K562 (cell line): ENCODE measurements at regions not wholly inside any gene's neighbourhood (a gene's known extent, or its start where the extent isn't known, plus 50 kb on each side); places are given as distances from the start of the nearest gene placed in this dataset.

Source experiments
- ADNP ChIP-seq: fragments of 200-800 bp; sonication (Bioruptor generic); IDR thresholded peaks from 2 replicates; pipeline ENCODE4 v1.6.1; 2016; ENCODE audit warnings: missing genetic modification characterization, missing compliant biosample characterization
- FIP1L1 ChIP-seq: fragments of 200-400 bp; formaldehyde crosslinking; IDR thresholded peaks from 2 replicates; pipeline ENCODE4 v1.6.1; 2018; ENCODE audit warnings: mild to moderate bottlenecking, low read depth, low read length; ENCODE audit not compliant: poor library complexity, severe bottlenecking
- FOXM1 ChIP-seq, 2 experiments: fragments of 450-650 bp in 1 of 2; sonication (generic) in 1 of 2; formaldehyde crosslinking in 1 of 2; IDR thresholded peaks; 2 replicates each; pipeline versions ENCODE4 v1.6.1 to v1.9.0; 2017 to 2022; ENCODE audit warnings: low read depth in 2 of 2, mild to moderate bottlenecking in 2 of 2, missing genetic modification reagents in 1 of 2, moderate library complexity in 1 of 2
- KLF1 ChIP-seq: fragments of 450-650 bp; IDR thresholded peaks from 2 replicates; pipeline ENCODE4 v1.6.1; 2016; ENCODE audit warnings: missing genetic modification characterization, missing compliant biosample characterization
- KLF16 ChIP-seq: IDR thresholded peaks from 2 replicates; pipeline ENCODE4 v1.6.1; 2016; ENCODE audit warnings: antibody characterized with exemption
- RAD21 ChIP-seq, 2 experiments: fragments of 250-450 bp in 1 of 2; fragments of 450-650 bp in 1 of 2; sonication (Bioruptor Pico) in 1 of 2; formaldehyde crosslinking in 1 of 2; IDR thresholded peaks in 1 of 2; conservative IDR thresholded peaks in 1 of 2; 2 replicates each; pipeline versions ENCODE4 v1.4.0 to v1.8.0; 2020 to 2022; ENCODE audit warnings: mild to moderate bottlenecking in 2 of 2, moderate library complexity in 1 of 2
- TAF1 ChIP-seq: IDR thresholded peaks from 2 replicates; pipeline ENCODE4 v1.6.1; 2011; ENCODE audit warnings: mild to moderate bottlenecking, low read length, moderate library complexity; ENCODE audit not compliant: insufficient read depth, control insufficient read depth, severe bottlenecking; ENCODE audit errors: extremely low read depth
- ZNF263 ChIP-seq: sonication (generic); formaldehyde crosslinking; IDR thresholded peaks from 2 replicates; pipeline ENCODE4 v1.8.0; 2022; ENCODE audit warnings: mild to moderate bottlenecking, missing genetic modification reagents, borderline replicate concordance
- ZNF274 ChIP-seq: IDR thresholded peaks from 2 replicates; pipeline ENCODE4 v1.6.1; 2011; ENCODE audit warnings: low read depth, mild to moderate bottlenecking, low read length, moderate library complexity, borderline replicate concordance
- TF ChIP-seq, protein P1 (sequence below): fragments of 250-450 bp; sonication (Bioruptor Pico); IDR thresholded peaks from 2 replicates; pipeline ENCODE4 v1.5.0; 2022; ENCODE audit warnings: mild to moderate bottlenecking

DNA sequence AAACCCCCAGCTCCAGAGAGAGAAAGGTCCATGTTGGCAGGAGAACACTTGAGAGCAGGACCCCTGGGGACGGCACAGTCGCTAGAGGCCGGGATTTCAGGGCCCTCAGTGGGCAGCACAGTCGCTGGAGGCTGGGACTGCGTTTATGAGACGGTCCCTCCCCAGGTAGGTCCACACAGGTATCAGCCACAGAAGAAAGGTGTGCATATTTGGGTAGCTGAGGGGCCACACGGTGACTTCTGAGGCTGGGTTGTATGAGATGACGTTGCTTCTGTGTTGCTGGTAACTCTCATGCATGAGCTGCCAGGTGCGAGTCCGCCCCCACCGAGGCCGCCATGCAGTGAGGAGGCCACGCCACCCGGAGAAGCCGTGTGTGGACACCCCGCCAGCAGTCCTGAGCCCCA lies 56.9 kb upstream of the PPP2R2D start:
- TF ChIP-seq TAF1 (no peak), ZNF263 (CRISPR knock-in tag) (no peak), RAD21 (CRISPR knock-in tag; conservative IDR thresholded peaks at IDR 0.05 in 1 of 2, IDR thresholded peaks at IDR 0.05 in 1 of 2) (no peak), KLF1 (no peak), ZNF274 (no peak), FOXM1 (IDR thresholded peaks at IDR 0.05; ENCODE audit: low read depth) (no peak), FOXM1 (CRISPR knock-in tag; IDR thresholded peaks at IDR 0.05; ENCODE audit: low read depth) (no peak), ADNP (tag) (no peak), FIP1L1 (no peak), KLF16 (no peak)
- TF ChIP-seq, protein P1, sequence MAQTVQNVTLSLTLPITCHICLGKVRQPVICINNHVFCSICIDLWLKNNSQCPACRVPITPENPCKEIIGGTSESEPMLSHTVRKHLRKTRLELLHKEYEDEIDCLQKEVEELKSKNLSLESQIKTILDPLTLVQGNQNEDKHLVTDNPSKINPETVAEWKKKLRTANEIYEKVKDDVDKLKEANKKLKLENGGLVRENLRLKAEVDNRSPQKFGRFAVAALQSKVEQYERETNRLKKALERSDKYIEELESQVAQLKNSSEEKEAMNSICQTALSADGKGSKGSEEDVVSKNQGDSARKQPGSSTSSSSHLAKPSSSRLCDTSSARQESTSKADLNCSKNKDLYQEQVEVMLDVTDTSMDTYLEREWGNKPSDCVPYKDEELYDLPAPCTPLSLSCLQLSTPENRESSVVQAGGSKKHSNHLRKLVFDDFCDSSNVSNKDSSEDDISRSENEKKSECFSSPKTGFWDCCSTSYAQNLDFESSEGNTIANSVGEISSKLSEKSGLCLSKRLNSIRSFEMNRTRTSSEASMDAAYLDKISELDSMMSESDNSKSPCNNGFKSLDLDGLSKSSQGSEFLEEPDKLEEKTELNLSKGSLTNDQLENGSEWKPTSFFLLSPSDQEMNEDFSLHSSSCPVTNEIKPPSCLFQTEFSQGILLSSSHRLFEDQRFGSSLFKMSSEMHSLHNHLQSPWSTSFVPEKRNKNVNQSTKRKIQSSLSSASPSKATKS (CRISPR knock-in tag) = no peak
